Neural progenitor cell (in vitro differentiated cells): ENCODE measurements at regions not wholly inside any gene's neighbourhood (a gene's known extent, or its start where the extent isn't known, plus 50 kb on each side); places are given as distances from the start of the nearest gene placed in this dataset.

Experiments
- DNase-seq: peaks from one replicate; pipeline ENCODE4 v3.0.0-alpha.2; 2016; ENCODE audit warnings: low spot score
- H2AFZ ChIP-seq: fragments of 200-600 bp; sonication (generic); replicated peaks from 2 replicates; pipeline ENCODE4 v1.6.1; 2016; ENCODE audit warnings: antibody characterized with exemption
- H3F3A ChIP-seq: fragments of 200-600 bp; sonication (generic); 2 replicates; pipeline ENCODE4 v1.6.1; 2016; ENCODE audit warnings: antibody characterized with exemption, low read depth
- H3K27ac ChIP-seq: fragments of 200-600 bp; sonication (generic); 2 replicates; pipeline ENCODE4 v1.5.1; 2016; ENCODE audit warnings: mild to moderate bottlenecking
- H3K27me3 ChIP-seq: fragments of 200-600 bp; sonication (generic); 2 replicates; pipeline ENCODE4 v1.6.1; 2016; ENCODE audit warnings: mild to moderate bottlenecking, moderate library complexity
- H3K36me3 ChIP-seq: fragments of 200-600 bp; sonication (generic); 2 replicates; pipeline ENCODE4 v1.5.1; 2016
- H3K4me1 ChIP-seq: fragments of 200-600 bp; sonication (generic); 2 replicates; pipeline ENCODE4 v1.6.1; 2016; ENCODE audit warnings: mixed run types
- H3K4me2 ChIP-seq: fragments of 200-600 bp; sonication (generic); 2 replicates; pipeline ENCODE4 v1.6.1; 2016
- H3K4me3 ChIP-seq: fragments of 200-600 bp; sonication (generic); 2 replicates; pipeline ENCODE4 v1.5.1; 2016
- H3K79me2 ChIP-seq: fragments of 200-600 bp; sonication (generic); 2 replicates; pipeline ENCODE4 v1.6.1; 2016; ENCODE audit warnings: low read depth
- H3K9ac ChIP-seq: fragments of 200-600 bp; sonication (generic); 2 replicates; pipeline ENCODE4 v1.6.1; 2016
- H3K9me3 ChIP-seq: fragments of 200-600 bp; sonication (generic); 2 replicates; pipeline ENCODE4 v1.5.1; 2016; ENCODE audit warnings: low read depth
- H4K20me1 ChIP-seq: fragments of 200-600 bp; sonication (generic); 2 replicates; pipeline ENCODE4 v1.6.1; 2016; ENCODE audit warnings: low read depth
- H3K27ac Mint-ChIP-seq: 3 replicates; pipeline ENCODE4 v1.8.0; 2021; ENCODE audit warnings: mixed read lengths
- H3K27me3 Mint-ChIP-seq: 2 replicates; pipeline ENCODE4 v1.8.0; 2022; ENCODE audit warnings: low read depth, mild to moderate bottlenecking, inconsistent platforms, moderate library complexity, mixed read lengths; ENCODE audit not compliant: insufficient read depth
- H3K36me3 Mint-ChIP-seq: 3 replicates; pipeline ENCODE4 v1.8.0; 2021; ENCODE audit warnings: mixed read lengths
- H3K4me1 Mint-ChIP-seq: 3 replicates; pipeline ENCODE4 v1.8.0; 2021; ENCODE audit warnings: mixed read lengths
- H3K4me3 Mint-ChIP-seq: 3 replicates; pipeline ENCODE4 v1.8.0; 2021; ENCODE audit warnings: mild to moderate bottlenecking, moderate library complexity, mixed read lengths
- H3K9me3 Mint-ChIP-seq: 3 replicates; pipeline ENCODE4 v1.8.0; 2020; ENCODE audit warnings: mixed read lengths
- CTCF ChIP-seq: fragments of 200-600 bp; sonication (generic); IDR thresholded peaks from 2 replicates; pipeline ENCODE4 v1.5.1; 2017; ENCODE audit warnings: antibody characterized with exemption, mild to moderate bottlenecking
- EZH2 ChIP-seq: fragments of 200-600 bp; sonication (generic); IDR thresholded peaks from 2 replicates; pipeline ENCODE4 v1.6.1; 2017; ENCODE audit warnings: antibody characterized with exemption, mild to moderate bottlenecking, moderate library complexity
- EZH2phosphoT487 ChIP-seq: fragments of 200-600 bp; sonication (generic); IDR thresholded peaks from 2 replicates; pipeline ENCODE4 v1.6.1; 2017; ENCODE audit warnings: antibody characterized with exemption

- TF ChIP-seq EZH2 (no peak), EZH2phosphoT487 (no peak), CTCF (no peak)
- H3K36me3 ChIP-seq = no peaks in the 10 kb centered on the region
- H3K4me3 Mint-ChIP-seq = no peak overlapping the region
These were observed 63.5 kb upstream of the SLITRK3 start for GRCh38 chr3:165259541-165260193.

GRCh38 chr3:165256554-165257065, 60.4 kb upstream of the SLITRK3 start:
- DNase-seq = no peak
- Mint-ChIP-seq H3K36me3 (no peaks in the 10 kb centered on the region), H3K4me3 (no peak overlapping the region), H3K27ac (no peak overlapping the region), H3K9me3 (no peaks in the 10 kb centered on the region), H3K4me1 (no peaks in the 10 kb centered on the region), H3K27me3 (no peaks in the 10 kb centered on the region)
- Histone ChIP-seq H3K27ac (no peak overlapping the region), H4K20me1 (no peaks in the 10 kb centered on the region), H2AFZ (no peak overlapping the region), H3K36me3 (no peaks in the 10 kb centered on the region), H3K27me3 (no peaks in the 10 kb centered on the region), H3K79me2 (no peaks in the 10 kb centered on the region), H3F3A (no peaks in the 10 kb centered on the region), H3K4me1 (no peaks in the 10 kb centered on the region), H3K9me3 (no peaks in the 10 kb centered on the region), H3K4me2 (no peak overlapping the region), H3K9ac (no peak overlapping the region), H3K4me3 (no peak overlapping the region)
- TF ChIP-seq CTCF (no peak), EZH2 (no peak), EZH2phosphoT487 (no peak)

More at GRCh38 chr3:165259541-165260193, 63.5 kb upstream of the SLITRK3 start:
- no peaks in the 10 kb centered on the region for H3K27me3 Mint-ChIP-seq
- no peaks in the 10 kb centered on the region for H3K27me3 ChIP-seq
- no peaks in the 10 kb centered on the region for H3K36me3 Mint-ChIP-seq
- no peaks in the 10 kb centered on the region for H3K9me3 ChIP-seq
- H3K9me3 Mint-ChIP-seq = no peaks in the 10 kb centered on the region
- no peaks in the 10 kb centered on the region for H3F3A ChIP-seq
- no peak overlapping the region for H3K9ac ChIP-seq
- no peaks in the 10 kb centered on the region for H3K79me2 ChIP-seq
- no peak overlapping the region for H3K27ac Mint-ChIP-seq
- H3K27ac ChIP-seq = peak overlapping the region; percentile 7
- H3K4me1 Mint-ChIP-seq = no peaks in the 10 kb centered on the region
- H2AFZ ChIP-seq = peak overlapping the region; percentile 58
- peak; percentile 11 for DNase-seq
- no peak overlapping the region for H3K4me2 ChIP-seq
- no peaks in the 10 kb centered on the region for H4K20me1 ChIP-seq
- H3K4me3 ChIP-seq = no peak overlapping the region
- no peaks in the 10 kb centered on the region for H3K4me1 ChIP-seq

- Histone ChIP-seq H3K4me3 (no peak overlapping the region), H3K36me3 (no peaks in the 10 kb centered on the region), H3K4me1 (no peaks in the 10 kb centered on the region), H3F3A (no peaks in the 10 kb centered on the region), H3K9me3 (no peaks in the 10 kb centered on the region), H2AFZ (peak overlapping the region; percentile 94), H3K9ac (no peak overlapping the region), H3K79me2 (no peaks in the 10 kb centered on the region), H3K27ac (no peak overlapping the region), H3K4me2 (no peak overlapping the region), H4K20me1 (no peaks in the 10 kb centered on the region), H3K27me3 (no peaks in the 10 kb centered on the region)
- TF ChIP-seq EZH2 (no peak), EZH2phosphoT487 (no peak), CTCF (peak; percentile 54)
- peak; percentile 50 for DNase-seq
- no peaks in the 10 kb centered on the region for H3K4me1 Mint-ChIP-seq
- H3K27me3 Mint-ChIP-seq = no peaks in the 10 kb centered on the region
- no peaks in the 10 kb centered on the region for H3K36me3 Mint-ChIP-seq
- no peak overlapping the region for H3K27ac Mint-ChIP-seq
- H3K4me3 Mint-ChIP-seq = no peak overlapping the region
- H3K9me3 Mint-ChIP-seq = no peaks in the 10 kb centered on the region
These were observed 58.6 kb upstream of the SLITRK3 start for GRCh38 chr3:165254812-165255211.
